ENCODE measurements at regions not wholly inside any gene's neighbourhood (a gene's known extent, or its start where the extent isn't known, plus 50 kb on each side); places are given as distances from the start of the nearest gene placed in this dataset.

DNA sequence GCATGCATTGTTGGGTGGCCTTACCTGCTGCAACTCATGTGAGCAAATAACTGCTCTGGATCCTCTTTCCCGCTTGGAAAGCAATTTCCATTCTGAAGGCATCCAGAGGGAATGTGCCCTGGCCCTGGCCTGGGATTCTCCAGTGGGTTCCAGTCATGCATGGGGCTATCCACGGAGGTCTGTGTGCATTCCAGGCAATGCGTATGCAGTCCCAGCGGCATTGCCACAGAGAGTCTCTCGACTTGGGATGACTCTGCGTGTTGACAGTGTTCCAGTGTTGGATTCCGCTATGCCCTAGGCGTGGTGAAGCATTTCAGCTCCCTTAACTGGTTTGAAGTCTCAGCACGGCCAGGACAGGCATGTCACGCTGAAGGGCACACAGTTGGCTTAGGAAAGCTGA is 113.9 kb downstream of the SNRPN start:
- Histone ChIP-seq H3K36me3 (ENCODE audit: insufficient read depth, low read length) (peaks cover 57% of the 10 kb centered on the region), H3K27me3 (ENCODE audit: insufficient read depth, low read depth, low read length) (no peaks in the 10 kb centered on the region), H2AFZ (ENCODE audit: low read depth, low read length) (no peak overlapping the region), H3K79me2 (replicated peaks; ENCODE audit: insufficient read depth, low read length) (no peaks in the 10 kb centered on the region), H3K4me2 (ENCODE audit: low read length) (no peak overlapping the region), H3K4me3 (ENCODE audit: low read length) (no peak overlapping the region), H4K20me1 (ENCODE audit: insufficient read depth) (no peaks in the 10 kb centered on the region), H3K9me2 (ENCODE audit: insufficient read depth, low read length) (no peaks in the 10 kb centered on the region), H3F3A (ENCODE audit: insufficient read depth, low read length, poor library complexity, severe bottlenecking) (no peaks in the 10 kb centered on the region), H3K27ac (ENCODE audit: low read length) (no peak overlapping the region), H3K9ac (ENCODE audit: low read length) (no peak overlapping the region), H3K9me3 (ENCODE audit: low read length) (peaks cover 98% of the 10 kb centered on the region)
- TF ChIP-seq EP300 (conservative IDR thresholded peaks at IDR 0.05; ENCODE audit: poor library complexity, severe bottlenecking) (no peak), POLR2AphosphoS5 (IDR thresholded peaks at IDR 0.05) (no peak), EZH2 (IDR thresholded peaks at IDR 0.05; ENCODE audit: borderline replicate concordance, insufficient read depth, low read length, poor library complexity, severe bottlenecking) (no peak), RAD21 (conservative IDR thresholded peaks at IDR 0.05) (no peak), TAF1 (IDR thresholded peaks at IDR 0.05; ENCODE audit: low read depth) (no peak), MXI1 (conservative IDR thresholded peaks at IDR 0.05; ENCODE audit: poor library complexity, severe bottlenecking) (no peak), SMC3 (conservative IDR thresholded peaks at IDR 0.05; ENCODE audit: poor library complexity) (no peak)
- TF ChIP-seq, protein P1, sequence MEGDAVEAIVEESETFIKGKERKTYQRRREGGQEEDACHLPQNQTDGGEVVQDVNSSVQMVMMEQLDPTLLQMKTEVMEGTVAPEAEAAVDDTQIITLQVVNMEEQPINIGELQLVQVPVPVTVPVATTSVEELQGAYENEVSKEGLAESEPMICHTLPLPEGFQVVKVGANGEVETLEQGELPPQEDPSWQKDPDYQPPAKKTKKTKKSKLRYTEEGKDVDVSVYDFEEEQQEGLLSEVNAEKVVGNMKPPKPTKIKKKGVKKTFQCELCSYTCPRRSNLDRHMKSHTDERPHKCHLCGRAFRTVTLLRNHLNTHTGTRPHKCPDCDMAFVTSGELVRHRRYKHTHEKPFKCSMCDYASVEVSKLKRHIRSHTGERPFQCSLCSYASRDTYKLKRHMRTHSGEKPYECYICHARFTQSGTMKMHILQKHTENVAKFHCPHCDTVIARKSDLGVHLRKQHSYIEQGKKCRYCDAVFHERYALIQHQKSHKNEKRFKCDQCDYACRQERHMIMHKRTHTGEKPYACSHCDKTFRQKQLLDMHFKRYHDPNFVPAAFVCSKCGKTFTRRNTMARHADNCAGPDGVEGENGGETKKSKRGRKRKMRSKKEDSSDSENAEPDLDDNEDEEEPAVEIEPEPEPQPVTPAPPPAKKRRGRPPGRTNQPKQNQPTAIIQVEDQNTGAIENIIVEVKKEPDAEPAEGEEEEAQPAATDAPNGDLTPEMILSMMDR (IDR thresholded peaks at IDR 0.05; ENCODE audit: poor library complexity, severe bottlenecking): no peak
- TF ChIP-seq, protein P2, sequence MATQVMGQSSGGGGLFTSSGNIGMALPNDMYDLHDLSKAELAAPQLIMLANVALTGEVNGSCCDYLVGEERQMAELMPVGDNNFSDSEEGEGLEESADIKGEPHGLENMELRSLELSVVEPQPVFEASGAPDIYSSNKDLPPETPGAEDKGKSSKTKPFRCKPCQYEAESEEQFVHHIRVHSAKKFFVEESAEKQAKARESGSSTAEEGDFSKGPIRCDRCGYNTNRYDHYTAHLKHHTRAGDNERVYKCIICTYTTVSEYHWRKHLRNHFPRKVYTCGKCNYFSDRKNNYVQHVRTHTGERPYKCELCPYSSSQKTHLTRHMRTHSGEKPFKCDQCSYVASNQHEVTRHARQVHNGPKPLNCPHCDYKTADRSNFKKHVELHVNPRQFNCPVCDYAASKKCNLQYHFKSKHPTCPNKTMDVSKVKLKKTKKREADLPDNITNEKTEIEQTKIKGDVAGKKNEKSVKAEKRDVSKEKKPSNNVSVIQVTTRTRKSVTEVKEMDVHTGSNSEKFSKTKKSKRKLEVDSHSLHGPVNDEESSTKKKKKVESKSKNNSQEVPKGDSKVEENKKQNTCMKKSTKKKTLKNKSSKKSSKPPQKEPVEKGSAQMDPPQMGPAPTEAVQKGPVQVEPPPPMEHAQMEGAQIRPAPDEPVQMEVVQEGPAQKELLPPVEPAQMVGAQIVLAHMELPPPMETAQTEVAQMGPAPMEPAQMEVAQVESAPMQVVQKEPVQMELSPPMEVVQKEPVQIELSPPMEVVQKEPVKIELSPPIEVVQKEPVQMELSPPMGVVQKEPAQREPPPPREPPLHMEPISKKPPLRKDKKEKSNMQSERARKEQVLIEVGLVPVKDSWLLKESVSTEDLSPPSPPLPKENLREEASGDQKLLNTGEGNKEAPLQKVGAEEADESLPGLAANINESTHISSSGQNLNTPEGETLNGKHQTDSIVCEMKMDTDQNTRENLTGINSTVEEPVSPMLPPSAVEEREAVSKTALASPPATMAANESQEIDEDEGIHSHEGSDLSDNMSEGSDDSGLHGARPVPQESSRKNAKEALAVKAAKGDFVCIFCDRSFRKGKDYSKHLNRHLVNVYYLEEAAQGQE (IDR thresholded peaks at IDR 0.05; ENCODE audit: borderline replicate concordance): no peak

DNA sequence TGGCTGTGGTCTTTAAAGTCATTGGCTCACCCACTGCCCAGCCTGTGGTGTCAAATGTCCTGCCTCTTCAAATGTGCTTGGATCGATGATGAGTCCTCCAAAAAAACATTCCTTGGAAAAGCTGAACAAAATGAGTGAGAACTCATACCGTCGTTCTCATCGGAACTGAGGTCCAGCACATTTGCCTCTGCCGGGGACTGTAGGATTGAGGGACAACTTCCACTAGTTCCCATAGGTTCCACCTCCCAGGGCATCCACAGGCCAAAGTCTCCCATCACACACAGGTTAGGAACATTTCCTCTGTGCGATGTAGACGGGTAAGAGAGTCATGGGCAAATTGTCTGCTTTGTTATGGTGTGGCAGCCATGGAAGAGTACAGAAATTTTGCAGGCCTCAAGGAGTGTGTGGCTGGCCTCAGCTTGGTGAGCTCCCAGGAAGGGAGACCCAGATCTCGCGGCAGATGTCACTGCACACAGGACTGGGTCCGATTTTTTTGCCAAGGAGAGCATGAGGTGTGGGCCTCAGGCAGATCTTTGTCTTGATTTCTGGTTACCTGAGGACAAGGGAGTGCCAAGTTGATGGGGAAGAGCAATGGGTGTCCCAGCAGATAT is 115.7 kb downstream of the SNRPN start:
- H3F3A ChIP-seq (ENCODE audit: insufficient read depth, low read length, poor library complexity, severe bottlenecking): no peaks in the 10 kb centered on the region
- no peak for TF ChIP-seq TAF1 (IDR thresholded peaks at IDR 0.05; ENCODE audit: low read depth)
- TF ChIP-seq, protein P2 (IDR thresholded peaks at IDR 0.05; ENCODE audit: borderline replicate concordance): no peak
- TF ChIP-seq, protein P1 (IDR thresholded peaks at IDR 0.05; ENCODE audit: poor library complexity, severe bottlenecking): no peak
- no peak for TF ChIP-seq MXI1 (conservative IDR thresholded peaks at IDR 0.05; ENCODE audit: poor library complexity, severe bottlenecking)
- H2AFZ ChIP-seq (ENCODE audit: low read depth, low read length): no peak overlapping the region
- H3K27ac ChIP-seq (ENCODE audit: low read length): no peak overlapping the region
- H3K27me3 ChIP-seq (ENCODE audit: insufficient read depth, low read depth, low read length): no peaks in the 10 kb centered on the region
- H3K4me2 ChIP-seq (ENCODE audit: low read length): no peak overlapping the region
- peaks cover 98% of the 10 kb centered on the region for H3K9me3 ChIP-seq (ENCODE audit: low read length)
- H3K36me3 ChIP-seq (ENCODE audit: insufficient read depth, low read length): peaks cover 56% of the 10 kb centered on the region
- H3K79me2 ChIP-seq (replicated peaks; ENCODE audit: insufficient read depth, low read length): no peaks in the 10 kb centered on the region
- no peaks in the 10 kb centered on the region for H3K9me2 ChIP-seq (ENCODE audit: insufficient read depth, low read length)
- no peak overlapping the region for H3K9ac ChIP-seq (ENCODE audit: low read length)
- no peak overlapping the region for H3K4me3 ChIP-seq (ENCODE audit: low read length)
- H4K20me1 ChIP-seq (ENCODE audit: insufficient read depth): no peaks in the 10 kb centered on the region
